GM21528 (cell line): ENCODE measurements at regions not wholly inside any gene's neighbourhood (a gene's known extent, or its start where the extent isn't known, plus 50 kb on each side); places are given as distances from the start of the nearest gene placed in this dataset.
"Not testable (repeated sequence)": the region's sequence is repeated elsewhere in the genome, so short reads cannot be mapped to it uniquely, and the experiment has no call there.

Experiments used
- ATAC-seq: cut with Tn5 transposase; IDR thresholded peaks from one replicate; pipeline ENCODE4 v1.9.1; 2021; ENCODE audit warnings: mild to moderate bottlenecking, moderate library complexity; ENCODE audit not compliant: unreplicated experiment, low FRiP score

- peak; percentile 92 for ATAC-seq
These were observed 141.5 kb downstream of the GABRG2 start for GRCh38 chr5:162209005-162209605.

DNA sequence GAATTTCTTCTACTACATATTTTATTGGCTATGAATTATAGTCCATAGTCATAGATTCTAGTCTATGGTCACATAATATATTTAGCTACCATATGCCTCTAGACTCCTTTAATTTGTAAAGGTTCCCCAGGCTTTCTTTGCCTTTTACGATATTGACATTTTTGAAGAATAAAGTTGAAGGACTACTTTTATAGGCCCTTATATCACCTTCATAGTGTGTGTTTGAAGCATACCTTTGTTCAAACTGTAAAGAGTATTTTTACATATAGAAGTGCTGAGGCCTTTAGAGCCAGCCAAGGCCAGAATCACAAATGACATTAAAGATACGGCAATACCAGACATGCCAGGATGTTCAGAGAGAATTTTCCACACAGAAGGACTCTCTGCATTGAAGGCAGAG, 147.0 kb downstream of the GABRG2 start:
- no peak for ATAC-seq

DNA sequence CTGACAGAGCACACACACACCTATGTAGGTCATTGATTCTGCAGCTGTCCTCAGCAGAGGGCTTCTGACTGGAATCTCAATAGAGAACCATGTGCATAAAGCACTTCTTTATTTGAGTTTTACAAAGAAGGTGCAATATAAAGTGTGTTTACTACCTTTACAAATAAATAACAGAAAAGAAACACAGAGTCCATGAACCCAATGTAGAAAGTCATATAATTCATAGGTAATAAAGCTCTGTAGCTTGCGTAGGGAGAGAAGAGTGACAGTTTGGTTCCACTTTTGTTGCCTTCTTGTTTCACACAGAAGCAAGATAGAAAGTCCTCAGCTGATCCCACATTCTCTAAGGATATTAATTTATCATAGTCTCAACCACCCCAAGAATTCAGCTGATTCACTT, 149.5 kb downstream of the GABRG2 start:
- no peak for ATAC-seq

DNA sequence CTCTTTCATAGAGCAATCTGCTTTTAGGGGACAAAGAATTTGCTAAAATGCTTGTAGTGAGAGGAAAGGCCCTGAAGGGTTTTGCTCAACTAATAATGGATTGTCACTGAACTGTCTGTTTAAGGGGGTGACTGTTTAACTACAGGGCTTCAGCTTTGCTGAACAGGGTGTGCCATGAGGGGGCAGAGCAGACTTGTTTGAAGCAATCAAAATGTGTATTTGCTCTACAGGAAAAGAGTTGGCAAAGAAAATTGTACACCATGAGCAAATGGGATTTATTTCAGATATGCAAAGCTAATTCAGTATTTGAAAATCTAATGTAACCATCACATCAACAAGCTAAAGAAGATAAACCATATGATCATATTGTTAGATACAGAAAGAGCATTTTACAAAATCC, 154.3 kb downstream of the GABRG2 start:
- ATAC-seq = no peak

DNA sequence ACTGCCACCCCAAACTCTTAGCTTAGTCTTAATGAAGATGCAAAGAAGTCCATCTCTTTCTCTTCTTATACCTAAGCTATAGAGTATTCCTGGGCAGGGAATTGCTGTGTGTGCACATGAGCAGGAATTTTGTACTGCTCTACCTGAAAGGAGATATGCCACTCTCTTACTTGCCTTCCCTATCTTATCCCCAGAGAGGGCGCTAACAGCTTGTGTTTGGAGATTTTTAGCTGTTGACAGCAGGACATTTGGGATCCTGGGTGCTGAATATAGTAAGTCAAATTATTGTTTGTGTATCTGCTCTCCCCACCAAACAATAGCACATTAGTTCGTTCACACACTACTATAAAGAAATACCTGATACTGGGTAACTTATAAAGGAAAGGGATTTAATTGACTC, 159.5 kb downstream of the GABRG2 start:
- no peak for ATAC-seq

GRCh38 chr5:162230348-162230747, 162.8 kb downstream of the GABRG2 start:
- no peak for ATAC-seq

GRCh38 chr5:162231522-162231921, 163.9 kb downstream of the GABRG2 start:
- no peak for ATAC-seq

GRCh38 chr5:162240734-162241133, 173.2 kb downstream of the GABRG2 start:
- ATAC-seq = no peak

DNA sequence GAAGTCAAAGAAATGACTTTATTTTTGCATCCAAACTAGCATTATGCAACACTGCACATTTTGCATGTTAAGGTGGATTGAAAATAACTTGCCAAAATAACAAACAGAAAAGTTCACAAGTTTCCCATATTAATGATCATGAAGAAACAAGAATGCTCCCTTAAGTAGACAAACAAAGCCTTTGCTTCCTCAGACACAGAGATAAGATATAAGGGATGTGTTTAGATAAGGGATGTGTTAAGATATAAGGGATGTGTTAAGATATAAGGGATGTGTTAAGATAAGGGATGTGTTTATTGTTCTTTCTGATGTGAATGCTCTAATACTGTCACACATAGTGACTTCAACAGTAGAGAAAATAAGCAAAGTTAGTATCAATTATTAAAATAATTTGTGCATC, 174.8 kb downstream of the GABRG2 start:
- no peak for ATAC-seq

DNA sequence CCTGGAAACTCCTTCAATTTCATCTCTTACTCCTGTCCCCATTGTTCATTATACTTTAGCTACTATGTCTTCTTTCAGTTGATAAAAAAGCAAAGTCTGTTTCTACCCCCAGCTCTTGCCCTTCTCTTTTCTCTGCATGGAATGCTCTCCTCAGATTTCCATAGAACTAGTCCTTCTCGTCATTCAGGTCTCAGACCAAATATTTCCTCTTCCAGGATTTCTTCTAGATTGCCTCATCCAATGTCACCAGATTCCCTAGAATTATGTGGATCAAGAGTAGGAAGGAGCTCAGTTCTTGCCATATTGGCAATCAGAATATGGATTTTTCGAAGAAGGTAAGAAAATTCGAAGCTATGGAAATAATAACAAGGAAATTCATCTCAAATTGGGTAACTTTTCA, 176.1 kb downstream of the GABRG2 start:
- no peak for ATAC-seq

DNA sequence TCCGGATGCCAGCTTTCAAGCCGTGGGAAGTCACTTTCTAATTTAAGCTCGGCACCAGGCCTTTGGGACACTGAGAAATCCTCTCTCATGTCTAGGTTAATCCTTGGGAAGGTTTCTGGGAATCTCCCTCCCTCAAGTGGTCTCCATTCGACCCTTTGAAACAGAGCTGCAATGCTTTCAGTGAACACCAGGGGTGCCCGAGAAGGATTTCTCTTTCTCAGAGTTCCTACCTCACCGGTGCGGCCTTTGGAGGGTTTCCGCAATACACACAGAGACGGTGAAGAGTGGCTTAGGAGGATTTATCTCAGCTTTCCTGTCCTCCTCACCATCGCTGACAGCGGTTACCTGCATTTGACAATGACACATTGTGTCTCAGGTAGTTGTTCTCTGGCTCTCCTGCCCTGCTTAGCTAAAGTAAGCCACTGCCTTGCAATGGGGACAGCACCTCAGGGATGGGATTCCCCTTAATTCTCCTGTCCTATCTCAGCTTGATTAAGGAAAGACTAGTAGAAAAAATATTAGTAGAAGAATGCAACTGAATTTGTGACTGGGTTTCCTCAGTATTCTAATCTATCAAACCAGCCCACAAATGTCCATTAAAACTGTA, 180.6 kb downstream of the GABRG2 start:
- ATAC-seq = no peak

DNA sequence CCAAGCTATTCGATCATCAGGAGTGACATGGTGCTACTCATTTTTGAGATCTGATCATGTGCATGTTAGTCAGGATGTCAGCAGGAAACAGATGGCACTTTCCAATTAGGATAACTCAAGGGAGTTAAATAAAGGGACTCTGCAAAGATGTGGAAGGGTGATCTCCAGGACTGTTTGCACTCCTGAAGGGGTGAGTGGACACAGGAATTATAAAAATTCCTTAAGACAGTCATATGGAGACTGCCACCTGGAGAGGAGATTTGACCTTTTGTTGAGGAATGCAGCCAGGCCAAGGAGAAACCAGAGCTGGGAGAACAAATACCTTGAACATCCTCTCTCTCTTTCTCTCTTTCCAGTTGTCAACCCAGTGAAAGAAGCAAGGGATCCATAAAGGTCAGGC, 189.1 kb downstream of the GABRG2 start:
- ATAC-seq = no peak

DNA sequence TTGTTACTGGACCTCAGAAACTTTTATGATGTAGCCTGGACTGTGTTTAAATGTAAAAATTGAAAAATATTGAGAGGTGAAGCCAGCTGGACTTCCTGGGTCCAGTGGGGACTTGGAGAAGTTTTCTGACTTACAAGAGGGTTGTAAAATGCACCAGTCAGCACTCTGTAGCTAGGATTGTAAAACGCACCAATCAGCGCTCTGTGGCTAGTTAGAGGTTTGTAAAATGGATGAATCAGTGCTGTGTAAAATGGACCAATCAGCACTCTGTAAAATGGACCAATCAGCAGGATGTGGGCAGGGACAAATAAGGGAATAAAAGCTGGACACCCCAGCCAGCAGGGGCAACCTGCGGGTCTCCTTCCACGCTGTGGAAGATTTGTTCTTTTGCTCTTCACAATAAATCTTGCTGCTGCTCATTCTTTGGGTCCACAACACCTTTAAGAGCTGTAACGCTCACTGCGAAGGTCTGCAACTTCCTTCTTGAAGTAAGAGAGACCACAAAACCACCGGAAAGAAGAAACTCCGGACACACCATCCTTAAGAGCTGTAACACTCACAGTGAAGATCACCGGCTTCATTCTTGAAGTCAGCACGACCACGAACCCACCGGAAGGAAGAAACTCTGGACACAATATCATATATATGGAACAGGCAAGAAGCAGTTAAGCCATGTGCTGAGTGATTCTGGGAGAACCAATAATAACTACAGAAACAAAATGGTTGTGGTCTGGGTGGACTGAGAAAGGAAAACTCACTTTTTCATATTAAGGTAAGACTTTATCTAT, 201.3 kb downstream of the GABRG2 start:
- no peak for ATAC-seq

DNA sequence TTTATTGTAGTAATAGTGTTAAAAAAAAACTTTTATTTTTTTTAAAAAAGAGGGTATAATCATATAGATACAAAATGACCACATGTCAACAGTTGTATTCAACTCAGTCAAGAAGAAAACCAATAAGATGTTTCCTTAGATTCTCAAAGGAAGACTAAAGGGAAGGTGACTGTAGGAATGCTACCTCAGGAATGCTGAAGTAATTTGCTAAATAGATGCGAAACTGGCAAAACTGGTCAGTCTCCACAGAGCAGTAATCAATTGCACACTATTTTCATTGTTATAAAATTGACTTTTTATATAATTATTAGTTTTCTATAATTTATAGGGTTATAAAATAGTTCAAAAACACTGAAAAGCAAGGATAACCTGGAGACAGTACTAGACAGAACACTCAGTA, 204.8 kb downstream of the GABRG2 start:
- ATAC-seq = no peak

- ATAC-seq = no peak
These were observed 207.1 kb downstream of the GABRG2 start for GRCh38 chr5:162274679-162275078.

DNA sequence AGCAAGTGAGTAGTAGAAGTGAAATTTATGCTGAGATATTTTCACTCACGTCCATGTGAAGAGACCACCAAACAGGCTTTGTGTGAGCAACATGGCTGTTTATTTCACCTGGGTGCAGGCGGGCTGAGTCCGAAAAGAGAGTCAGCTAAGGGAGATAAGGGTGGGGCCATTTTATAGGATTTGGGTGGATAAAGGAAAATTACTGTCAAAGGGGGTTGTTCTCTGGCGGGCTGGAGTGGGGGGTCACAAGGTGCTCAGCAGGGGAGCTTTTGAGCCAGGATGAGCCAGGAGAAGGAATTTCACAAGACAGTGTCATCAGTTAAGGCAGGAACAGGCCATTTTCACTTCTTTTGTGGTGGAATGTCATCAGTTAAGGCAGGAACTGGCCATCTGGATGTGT, 207.8 kb downstream of the GABRG2 start:
- not testable (repeated sequence) for ATAC-seq

DNA sequence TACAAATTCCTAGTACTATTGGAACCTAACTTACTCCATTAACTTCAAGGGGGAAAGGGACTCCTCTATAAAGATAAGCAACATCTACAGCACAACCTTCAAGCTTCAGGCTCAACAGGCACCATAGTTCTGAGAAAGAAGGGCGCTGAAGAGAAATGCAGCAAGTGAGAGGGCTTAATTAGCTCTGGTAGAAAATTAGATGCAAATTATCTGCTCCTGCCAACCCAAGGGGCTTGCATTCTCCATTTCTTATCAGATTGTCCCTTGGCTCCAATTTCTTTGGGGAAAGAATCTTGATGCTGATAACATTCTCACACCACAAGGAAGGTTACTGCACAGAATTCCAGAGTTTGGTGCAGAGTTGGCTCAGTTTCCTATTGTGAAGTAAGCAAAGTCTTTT, 214.6 kb downstream of the GABRG2 start:
- no peak for ATAC-seq

DNA sequence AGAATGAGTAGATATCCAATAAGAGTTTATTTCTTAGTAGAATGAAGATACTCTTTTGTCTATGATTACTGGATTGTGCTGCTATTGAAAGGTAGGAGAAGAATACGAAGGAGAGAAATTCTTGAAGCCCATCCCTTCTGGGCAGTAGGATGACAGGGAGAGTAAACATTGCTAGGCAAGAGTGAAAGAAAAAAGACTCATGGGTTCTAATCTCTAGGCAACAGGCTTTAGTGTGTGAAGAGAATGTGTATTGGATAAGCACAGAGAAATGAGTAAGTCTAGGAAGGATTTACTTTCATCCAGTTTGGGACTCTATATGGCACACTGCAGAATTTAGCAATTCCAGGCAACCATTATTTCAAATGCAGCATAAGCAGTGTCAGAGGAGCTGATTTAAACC, 216.0 kb downstream of the GABRG2 start:
- no peak for ATAC-seq

GRCh38 chr5:162288647-162289296, 221.2 kb downstream of the GABRG2 start:
- ATAC-seq = peak; percentile 70

DNA sequence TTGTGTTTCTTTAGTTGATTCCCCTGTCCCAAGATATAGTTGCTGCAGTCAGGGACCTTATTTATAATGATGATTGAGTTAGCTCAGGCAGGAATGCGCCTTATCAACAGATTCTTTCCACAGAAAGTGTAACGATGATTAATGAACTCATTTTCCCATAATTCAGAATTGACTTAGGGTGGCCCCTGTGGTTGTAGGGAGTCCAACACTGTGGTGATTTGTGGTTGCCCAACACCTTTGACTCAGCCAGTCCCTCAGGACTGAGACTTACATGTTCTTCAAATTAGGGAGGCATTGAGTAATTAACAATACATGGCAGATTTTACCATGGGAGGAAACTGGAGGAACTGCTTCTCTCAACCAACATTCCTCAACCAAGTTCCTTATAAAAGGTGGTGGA, 221.9 kb downstream of the GABRG2 start:
- ATAC-seq = no peak

GRCh38 chr5:162299793-162300192, 232.2 kb downstream of the GABRG2 start:
- no peak for ATAC-seq
